Testis (tissue), 2 donors: ENCODE measurements at regions not wholly inside any gene's neighbourhood (a gene's known extent, or its start where the extent isn't known, plus 50 kb on each side); places are given as distances from the start of the nearest gene placed in this dataset.

Experiments
- CTCF ChIP-seq, 3 experiments: fragments of 450-650 bp in 2 of 3; fragments of 200-600 bp in 1 of 3; sonication (generic) in 1 of 3; IDR thresholded peaks; one replicate each; pipeline ENCODE4 v1.5.1; 2016 to 2019; ENCODE audit warnings: antibody characterized with exemption in 3 of 3, mild to moderate bottlenecking in 2 of 3, moderate library complexity in 1 of 3
- POLR2A ChIP-seq: fragments of 450-650 bp; IDR thresholded peaks from one replicate; pipeline ENCODE4 v1.6.1; 2017; ENCODE audit warnings: antibody characterized with exemption, mild to moderate bottlenecking, moderate library complexity

GRCh38 chr12:61798778-61799177 lies 461.4 kb upstream of the USP15 start:
- TF ChIP-seq CTCF (IDR thresholded peaks at IDR 0.05), result no peak
- TF ChIP-seq POLR2A, result no peak
